OCI-LY3 (cell line): ENCODE measurements at regions not wholly inside any gene's neighbourhood (a gene's known extent, or its start where the extent isn't known, plus 50 kb on each side); places are given as distances from the start of the nearest gene placed in this dataset.

Experiments used
- CTCF ChIP-seq: fragments of 200-600, 300-600 bp; sonication (generic); IDR thresholded peaks from 2 replicates; pipeline ENCODE4 v1.5.1; 2014; ENCODE audit warnings: antibody characterized with exemption, low read length, low read depth
- EZH2phosphoT487 ChIP-seq: fragments of 200-600 bp; shearing (Covaris generic); IDR thresholded peaks from 2 replicates; pipeline ENCODE4 v1.6.1; 2018; ENCODE audit warnings: antibody characterized with exemption, mixed run types, low read depth

DNA sequence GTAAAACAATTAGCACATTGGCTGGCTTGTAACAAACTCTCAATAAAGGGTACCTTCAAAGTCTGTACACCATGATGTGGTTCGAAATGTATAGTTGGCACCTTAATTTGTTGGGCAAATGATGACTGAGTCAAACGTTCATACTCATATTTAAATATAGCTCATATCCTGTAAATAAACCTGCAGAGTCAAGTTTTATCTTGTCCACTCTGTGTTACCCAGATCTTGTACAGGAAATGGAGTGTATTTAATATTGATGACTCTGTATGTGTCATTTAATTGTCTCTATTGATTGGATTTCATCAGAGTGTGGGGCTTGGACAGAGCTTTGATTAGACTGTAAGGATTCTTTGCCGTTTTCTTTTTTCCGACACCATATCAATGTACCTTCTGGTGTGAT, 805.6 kb upstream of the ZEB2 start:
- TF ChIP-seq CTCF (no peak), EZH2phosphoT487 (no peak)
